HCT116 (cell line): ENCODE measurements at regions not wholly inside any gene's neighbourhood (a gene's known extent, or its start where the extent isn't known, plus 50 kb on each side); places are given as distances from the start of the nearest gene placed in this dataset.
A peak's percentile ranks its signal among the peaks of the same experiment; 100 is the strongest.

Experiments used
- ATAC-seq: fragments of 200-7000 bp; cut with Tn5 transposase; 2 replicates; pipeline ENCODE4 v1.9.1; 2020; ENCODE audit warnings: mild to moderate bottlenecking, moderate library complexity
- BruUV-seq: library from RNA; stranded (reverse); fragments of 400-500 nt; replicated peaks from 2 replicates; lab custom pipeline; 2021; lab: Mats Ljungman, UMichigan
- CTCF ChIA-PET: fragments of 300-600 bp; sonication (Branson Sonifier 250); formaldehyde crosslinking; loops from one replicate; lab custom pipeline; 2021; ENCODE audit warnings: antibody characterized with exemption; lab: Charles Lee
- POLR2A ChIA-PET: fragments of 300-600, 350-600 bp; sonication (Branson Sonifier 250); formaldehyde crosslinking; loops from one replicate; lab custom pipeline; 2021; ENCODE audit warnings: antibody characterized with exemption; lab: Charles Lee
- RAD21 ChIA-PET, 2 experiments: fragments of 300-600 bp; sonication (Branson Sonifier 250); formaldehyde crosslinking; loops; one replicate each; lab custom pipeline; 2023; ENCODE audit warnings: low total read pairs in 2 of 2; ENCODE audit not compliant: uncharacterized antibody in 2 of 2, unreplicated experiment in 2 of 2, low non-redundant PET in 1 of 2; lab: Charles Lee
- DNase-seq: peaks from one replicate; pipeline ENCODE4 v3.0.0-alpha.2; 2010; ENCODE audit warnings: low read depth, low spot score
- H2AFZ ChIP-seq: fragments of 200-600 bp; shearing (Covaris generic), sonication (generic); 2 replicates; pipeline ENCODE4 v1.6.1; 2017; ENCODE audit warnings: low read depth, mixed run types, mixed read lengths, antibody characterized with exemption, low read length; ENCODE audit not compliant: poor library complexity, severe bottlenecking
- H3K27ac ChIP-seq: 2 replicates; pipeline ENCODE4 v1.5.1; 2012; ENCODE audit warnings: low read depth, low read length
- H3K27me3 ChIP-seq: fragments of 200-600 bp; sonication (generic); 2 replicates; pipeline ENCODE4 v1.6.1; 2016; ENCODE audit warnings: mixed run types, low read length, mixed read lengths; ENCODE audit not compliant: insufficient read depth
- H3K36me3 ChIP-seq, 2 experiments: fragments of 200-500 bp in 1 of 2; fragments of 200-600 bp in 1 of 2; sonication (Bioruptor generic) in 1 of 2; sonication (generic) in 1 of 2; 2 replicates each; pipeline versions ENCODE4 v1.5.1 to v1.6.1; 2014 to 2016; ENCODE audit warnings: low read length in 2 of 2, inconsistent platforms in 1 of 2, mixed read lengths in 1 of 2, mixed run types in 1 of 2; ENCODE audit not compliant: insufficient read depth in 2 of 2, control insufficient read depth in 1 of 2
- H3K4me1 ChIP-seq, 2 experiments: fragments of 200-600 bp in 1 of 2; sonication (generic) in 1 of 2; 2 replicates each; pipeline versions ENCODE4 v1.5.1 to v1.6.1; 2012 to 2017; ENCODE audit warnings: low read length in 2 of 2, inconsistent platforms in 1 of 2, mild to moderate bottlenecking in 1 of 2, mixed read lengths in 1 of 2, mixed run types in 1 of 2, moderate library complexity in 1 of 2; ENCODE audit not compliant: insufficient read depth in 2 of 2, control insufficient read depth in 1 of 2
- H3K4me2 ChIP-seq: fragments of 200-600 bp; sonication (generic); 2 replicates; pipeline ENCODE4 v1.6.1; 2017; ENCODE audit warnings: mixed run types, low read length, mixed read lengths
- H3K4me3 ChIP-seq, 2 experiments: fragments of 200-600 bp in 1 of 2; sonication (generic) in 1 of 2; replicated peaks in 1 of 2; 2 replicates each; pipeline ENCODE4 v1.5.1; 2011 to 2016; ENCODE audit warnings: low read length in 2 of 2, control low read depth in 1 of 2, low read depth in 1 of 2, mild to moderate bottlenecking in 1 of 2, mixed read lengths in 1 of 2, mixed run types in 1 of 2
- H3K79me2 ChIP-seq: fragments of 200-600 bp; sonication (generic); 2 replicates; pipeline ENCODE4 v1.6.1; 2017; ENCODE audit warnings: mild to moderate bottlenecking, mixed run types, low read length, moderate library complexity, mixed read lengths; ENCODE audit not compliant: insufficient read depth
- H3K9ac ChIP-seq: fragments of 200-600 bp; sonication (generic); 2 replicates; pipeline ENCODE4 v1.6.1; 2016; ENCODE audit warnings: low read length, mixed read lengths
- H3K9me2 ChIP-seq: fragments of 200-600 bp; sonication (generic), shearing (Covaris generic); 2 replicates; pipeline ENCODE4 v1.6.1; 2017; ENCODE audit warnings: mixed run types, mild to moderate bottlenecking, moderate library complexity; ENCODE audit not compliant: insufficient read depth
- H3K9me3 ChIP-seq, 2 experiments: fragments of 200-500 bp in 1 of 2; fragments of 200-600 bp in 1 of 2; sonication (Bioruptor generic) in 1 of 2; sonication (generic) in 1 of 2; 2 replicates each; pipeline ENCODE4 v1.6.1; 2014 to 2017; ENCODE audit warnings: low read length in 2 of 2, mixed read lengths in 2 of 2, inconsistent platforms in 1 of 2, low read depth in 1 of 2, mild to moderate bottlenecking in 1 of 2, mixed run types in 1 of 2, moderate library complexity in 1 of 2; ENCODE audit not compliant: control insufficient read depth in 1 of 2, insufficient read depth in 1 of 2
- H4K20me1 ChIP-seq: fragments of 200-600 bp; sonication (generic), shearing (Covaris generic); 2 replicates; pipeline ENCODE4 v1.6.1; 2017; ENCODE audit warnings: mixed run types, mild to moderate bottlenecking, moderate library complexity; ENCODE audit not compliant: insufficient read depth
- CBX3 ChIP-seq: IDR thresholded peaks from 2 replicates; pipeline ENCODE4 v1.6.1; 2012; ENCODE audit warnings: low read depth
- CEBPB ChIP-seq: IDR thresholded peaks from 2 replicates; pipeline ENCODE4 v1.6.1; 2012; ENCODE audit warnings: low read depth
- EGR1 ChIP-seq: IDR thresholded peaks from 2 replicates; pipeline ENCODE4 v1.6.1; 2012; ENCODE audit warnings: low read depth
- EZH2 ChIP-seq: fragments of 200-600 bp; sonication (generic); IDR thresholded peaks from 2 replicates; pipeline ENCODE4 v1.6.1; 2017; ENCODE audit warnings: antibody characterized with exemption, mixed run types
- RAD21 ChIP-seq: IDR thresholded peaks from 2 replicates; pipeline ENCODE4 v1.6.1; 2012; ENCODE audit warnings: low read depth, mild to moderate bottlenecking
- SIN3A ChIP-seq: IDR thresholded peaks from 2 replicates; pipeline ENCODE4 v1.6.1; 2012; ENCODE audit warnings: low read depth
- YY1 ChIP-seq: IDR thresholded peaks from 2 replicates; pipeline ENCODE4 v1.6.1; 2011; ENCODE audit warnings: low read length, low read depth, moderate library complexity, mild to moderate bottlenecking; ENCODE audit not compliant: insufficient replicate concordance; ENCODE audit errors: extremely low read depth
- ZNF274 ChIP-seq: fragments of 200-500 bp; sonication (Bioruptor generic); IDR thresholded peaks from 2 replicates; pipeline ENCODE4 v1.6.1; 2014; ENCODE audit warnings: mild to moderate bottlenecking, low read depth, low read length, inconsistent platforms
- intact Hi-C: fragments of 100-400 bp; cut with micrococcal nuclease; formaldehyde crosslinking; loops from 2 replicates; pipeline ENCODE4 v1.10.0; 2022
- TF ChIP-seq, protein P1 (sequence below), 3 experiments: fragments of 200-600 bp in 1 of 3; sonication (generic) in 1 of 3; IDR thresholded peaks in 2 of 3; conservative IDR thresholded peaks in 1 of 3; 2 replicates each; pipeline ENCODE4 v1.5.1; 2012 to 2017; ENCODE audit warnings: low read depth in 2 of 3, low read length in 2 of 3, antibody characterized with exemption in 1 of 3, borderline replicate concordance in 1 of 3, control low read depth in 1 of 3, mild to moderate bottlenecking in 1 of 3, mixed read lengths in 1 of 3, mixed run types in 1 of 3, moderate library complexity in 1 of 3; ENCODE audit not compliant: insufficient read depth in 1 of 3

GRCh38 chr6:126123226-126123625 is 136.9 kb downstream of the TRMT11 start:
- no peak for DNase-seq
- Histone ChIP-seq H3K4me1 (no peaks in the 10 kb centered on the region), H3K9me2 (no peaks in the 10 kb centered on the region), H3K4me2 (no peak overlapping the region), H3K27ac (no peak overlapping the region), H3K4me3 (no peak overlapping the region), H3K9me3 (no peaks in the 10 kb centered on the region), H4K20me1 (no peaks in the 10 kb centered on the region), H3K36me3 (no peaks in the 10 kb centered on the region), H2AFZ (no peak overlapping the region), H3K27me3 (no peaks in the 10 kb centered on the region), H3K79me2 (no peaks in the 10 kb centered on the region), H3K9ac (no peak overlapping the region)
- POLR2A ChIA-PET = no interaction called here
- intact Hi-C loops = no loop called here
- RAD21 ChIA-PET = no interaction called here
- TF ChIP-seq SIN3A (no peak), RAD21 (no peak), YY1 (no peak), ZNF274 (no peak), EZH2 (no peak), EGR1 (no peak), CEBPB (no peak), CBX3 (no peak)
- BruUV-seq = no TSS peak
- ATAC-seq = no peak
- CTCF ChIA-PET = no interaction called here

DNA sequence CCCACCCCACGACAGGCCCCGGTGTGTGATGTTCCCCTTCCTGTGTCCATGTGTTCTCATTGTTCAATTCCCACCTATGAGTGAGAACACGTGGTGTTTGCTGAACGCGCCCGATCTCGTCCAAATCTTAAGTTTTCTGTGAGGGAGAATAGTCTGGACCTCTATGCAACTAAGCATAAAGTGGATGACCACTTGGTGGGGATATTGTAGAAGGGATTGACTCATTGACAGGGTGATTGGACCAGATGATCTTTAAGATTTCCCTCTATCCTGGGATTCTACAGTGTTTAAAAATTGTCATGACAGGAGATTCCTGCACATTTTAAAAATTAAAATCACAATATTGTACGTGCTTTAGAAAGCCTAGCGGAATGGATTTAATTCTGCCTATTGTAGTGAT is 141.3 kb downstream of the TRMT11 start:
- RAD21 ChIA-PET = no interaction called here
- H3K9me3 ChIP-seq = no peaks in the 10 kb centered on the region
- no peak for DNase-seq
- no peak overlapping the region for H3K27ac ChIP-seq
- intact Hi-C loops = no loop called here
- no peaks in the 10 kb centered on the region for H3K79me2 ChIP-seq
- H3K27me3 ChIP-seq = no peaks in the 10 kb centered on the region
- no TSS peak for BruUV-seq
- H3K4me1 ChIP-seq = no peaks in the 10 kb centered on the region
- CTCF ChIA-PET = no interaction called here
- H4K20me1 ChIP-seq = no peaks in the 10 kb centered on the region
- no peaks in the 10 kb centered on the region for H3K9me2 ChIP-seq
- ATAC-seq = no peak
- no peak overlapping the region for H2AFZ ChIP-seq
- TF ChIP-seq, protein P1, sequence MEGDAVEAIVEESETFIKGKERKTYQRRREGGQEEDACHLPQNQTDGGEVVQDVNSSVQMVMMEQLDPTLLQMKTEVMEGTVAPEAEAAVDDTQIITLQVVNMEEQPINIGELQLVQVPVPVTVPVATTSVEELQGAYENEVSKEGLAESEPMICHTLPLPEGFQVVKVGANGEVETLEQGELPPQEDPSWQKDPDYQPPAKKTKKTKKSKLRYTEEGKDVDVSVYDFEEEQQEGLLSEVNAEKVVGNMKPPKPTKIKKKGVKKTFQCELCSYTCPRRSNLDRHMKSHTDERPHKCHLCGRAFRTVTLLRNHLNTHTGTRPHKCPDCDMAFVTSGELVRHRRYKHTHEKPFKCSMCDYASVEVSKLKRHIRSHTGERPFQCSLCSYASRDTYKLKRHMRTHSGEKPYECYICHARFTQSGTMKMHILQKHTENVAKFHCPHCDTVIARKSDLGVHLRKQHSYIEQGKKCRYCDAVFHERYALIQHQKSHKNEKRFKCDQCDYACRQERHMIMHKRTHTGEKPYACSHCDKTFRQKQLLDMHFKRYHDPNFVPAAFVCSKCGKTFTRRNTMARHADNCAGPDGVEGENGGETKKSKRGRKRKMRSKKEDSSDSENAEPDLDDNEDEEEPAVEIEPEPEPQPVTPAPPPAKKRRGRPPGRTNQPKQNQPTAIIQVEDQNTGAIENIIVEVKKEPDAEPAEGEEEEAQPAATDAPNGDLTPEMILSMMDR (IDR thresholded peaks at IDR 0.05 in 2 of 3, conservative IDR thresholded peaks at IDR 0.05 in 1 of 3; ENCODE audit: borderline replicate concordance in 1 of 3, insufficient read depth in 1 of 3, low read depth in 2 of 3, low read length in 2 of 3) = 0 out of 6 replicates have a peak, but pooled peaks of 2 of the 3 experiments have one; percentile 3 to 8
- TF ChIP-seq CBX3 (no peak), RAD21 (peak; percentile 41)
- no peak overlapping the region for H3K4me2 ChIP-seq
- no peak overlapping the region for H3K9ac ChIP-seq
- H3K4me3 ChIP-seq = no peak overlapping the region
- POLR2A ChIA-PET = no interaction called here
- no peaks in the 10 kb centered on the region for H3K36me3 ChIP-seq
